GM19239 (cell line): ENCODE measurements at regions not wholly inside any gene's neighbourhood (a gene's known extent, or its start where the extent isn't known, plus 50 kb on each side); places are given as distances from the start of the nearest gene placed in this dataset.
"Not testable (repeated sequence)": the region's sequence is repeated elsewhere in the genome, so short reads cannot be mapped to it uniquely, and the experiment has no call there.

Source experiments
- DNase-seq: peaks from one replicate; pipeline ENCODE4 v3.0.0; 2011; ENCODE audit warnings: low spot score; ENCODE audit not compliant: insufficient read length
- FAIRE-seq: peaks from 2 replicates; lab custom pipeline; 2011; peaks lifted over from hg19 to GRCh38; lab: Jason Lieb, UNC

GRCh38 chr20:53891306-53891894, 179.0 kb downstream of the BCAS1 start:
- FAIRE-seq = no peak
- DNase-seq = no peak

GRCh38 chr20:53890443-53891305, 179.7 kb downstream of the BCAS1 start:
- DNase-seq (no peak), FAIRE-seq (no peak)

GRCh38 chr20:53889411-53890148, 180.8 kb downstream of the BCAS1 start:
- FAIRE-seq (no peak), DNase-seq (no peak)

- FAIRE-seq = no peak
- DNase-seq = no peak
Measured at GRCh38 chr20:53888951-53889350, 181.4 kb downstream of the BCAS1 start.

- FAIRE-seq = no peak
- DNase-seq = no peak
Measured at GRCh38 chr20:53888510-53888909, 181.9 kb downstream of the BCAS1 start.

GRCh38 chr20:53887973-53888372, 182.4 kb downstream of the BCAS1 start:
- DNase-seq = no peak
- no peak for FAIRE-seq

- FAIRE-seq = no peak
Measured at GRCh38 chr20:53884859-53885541, 185.4 kb downstream of the BCAS1 start.

GRCh38 chr20:53883098-53883911, 187.1 kb downstream of the BCAS1 start:
- FAIRE-seq = no peak
- DNase-seq = no peak

More at GRCh38 chr20:53884859-53885541, 185.4 kb downstream of the BCAS1 start:
- DNase-seq = no peak

- FAIRE-seq, DNase-seq: not testable (repeated sequence)
Measured at GRCh38 chr20:53882438-53882986, 187.9 kb downstream of the BCAS1 start.

- no peak for FAIRE-seq
Measured at GRCh38 chr20:53881362-53881761, 189.0 kb downstream of the BCAS1 start.

GRCh38 chr20:53880108-53880641, 190.2 kb downstream of the BCAS1 start:
- FAIRE-seq = no peak
- no peak for DNase-seq

More at GRCh38 chr20:53881362-53881761, 189.0 kb downstream of the BCAS1 start:
- DNase-seq = no peak

- DNase-seq = no peak
- FAIRE-seq = no peak
Measured at GRCh38 chr20:53879048-53879684, 191.2 kb downstream of the BCAS1 start.

GRCh38 chr20:53878262-53879047, 191.9 kb downstream of the BCAS1 start:
- DNase-seq (no peak), FAIRE-seq (peak; percentile 4)

- no peak for DNase-seq
- FAIRE-seq = no peak
Measured at GRCh38 chr20:53876956-53877355, 193.4 kb downstream of the BCAS1 start.

GRCh38 chr20:53876470-53876869, 193.9 kb downstream of the BCAS1 start:
- no peak for FAIRE-seq

GRCh38 chr20:53875452-53875851, 194.9 kb downstream of the BCAS1 start:
- FAIRE-seq (no peak), DNase-seq (no peak)

More at GRCh38 chr20:53876470-53876869, 193.9 kb downstream of the BCAS1 start:
- DNase-seq = no peak

- FAIRE-seq = no peak
- DNase-seq = no peak
Measured at GRCh38 chr20:53874706-53875105, 195.7 kb downstream of the BCAS1 start.

- DNase-seq (no peak), FAIRE-seq (no peak)
Measured at GRCh38 chr20:53874104-53874503, 196.3 kb downstream of the BCAS1 start.
